ENCODE measurements at regions not wholly inside any gene's neighbourhood (a gene's known extent, or its start where the extent isn't known, plus 50 kb on each side); places are given as distances from the start of the nearest gene placed in this dataset.

GRCh38 chr20:47872341-47872740 lies 87.1 kb upstream of the SULF2 start:
- no peak overlapping the region for H3K27ac ChIP-seq (replicated peaks in 1 of 4)

GRCh38 chr20:47870475-47870874 lies 85.2 kb upstream of the SULF2 start:
- Histone ChIP-seq H3K27ac (replicated peaks in 1 of 4) (no peak overlapping the region), H3K9me3 (no peaks in the 10 kb centered on the region), H3K4me3 (no peak overlapping the region), H3K36me3 (no peaks in the 10 kb centered on the region), H3K4me1 (peaks cover 0 to 5% (median under 1%) of the 10 kb centered on the region in 4 donors), H3K27me3 (no peaks in the 10 kb centered on the region)
- intact Hi-C loops (cut with DNase I): no loop called here
- WGBS: 94% methylated on average over 2 of the region's 2 CpGs
- TF ChIP-seq EP300 (IDR thresholded peaks at IDR 0.05): no peak
- TF ChIP-seq POLR2AphosphoS5 (IDR thresholded peaks at IDR 0.05): no peak
- TF ChIP-seq CTCF (IDR thresholded peaks at IDR 0.05): no peak
- TF ChIP-seq POLR2A (IDR thresholded peaks at IDR 0.05; ENCODE audit: low read depth): no peak
- no peak for DNase-seq (ENCODE audit: extremely low spot score)

More at GRCh38 chr20:47872341-47872740, 87.1 kb upstream of the SULF2 start:
- no peaks in the 10 kb centered on the region for H3K27me3 ChIP-seq
- intact Hi-C loops (cut with DNase I): no loop called here
- peaks cover 0 to 7% (median 2%) of the 10 kb centered on the region in 4 donors for H3K4me1 ChIP-seq
- no peak for DNase-seq (ENCODE audit: extremely low spot score)
- no peaks in the 10 kb centered on the region for H3K9me3 ChIP-seq
- 77% methylated on average over 9 of the region's 9 CpGs for WGBS
- H3K4me3 ChIP-seq: no peak overlapping the region
- no peaks in the 10 kb centered on the region for H3K36me3 ChIP-seq
- no peak for TF ChIP-seq CTCF (IDR thresholded peaks at IDR 0.05)
- TF ChIP-seq POLR2AphosphoS5 (IDR thresholded peaks at IDR 0.05): no peak
- TF ChIP-seq POLR2A (IDR thresholded peaks at IDR 0.05; ENCODE audit: low read depth): no peak
- no peak for TF ChIP-seq EP300 (IDR thresholded peaks at IDR 0.05)

- 88% methylated on average over 7 of the region's 14 CpGs for WGBS
- DNase-seq (ENCODE audit: extremely low spot score): no peak
- intact Hi-C loops (cut with DNase I): no loop called here
- Histone ChIP-seq H3K4me3 (no peak overlapping the region), H3K9me3 (no peaks in the 10 kb centered on the region), H3K4me1 (no peaks in the 10 kb centered on the region), H3K36me3 (no peaks in the 10 kb centered on the region), H3K27me3 (no peaks in the 10 kb centered on the region), H3K27ac (replicated peaks in 1 of 4) (no peak overlapping the region)
- TF ChIP-seq CTCF (IDR thresholded peaks at IDR 0.05) (no peak), POLR2AphosphoS5 (IDR thresholded peaks at IDR 0.05) (no peak), EP300 (IDR thresholded peaks at IDR 0.05) (no peak), POLR2A (IDR thresholded peaks at IDR 0.05; ENCODE audit: low read depth) (no peak)
Measured at GRCh38 chr20:47868744-47869143, 83.5 kb upstream of the SULF2 start.

GRCh38 chr20:47868236-47868635 lies 83.0 kb upstream of the SULF2 start:
- TF ChIP-seq POLR2AphosphoS5 (IDR thresholded peaks at IDR 0.05) (no peak), CTCF (IDR thresholded peaks at IDR 0.05) (no peak), POLR2A (IDR thresholded peaks at IDR 0.05; ENCODE audit: low read depth) (no peak), EP300 (IDR thresholded peaks at IDR 0.05) (no peak)
- no peaks in the 10 kb centered on the region for H3K27me3 ChIP-seq
- DNase-seq (ENCODE audit: extremely low spot score): no peak
- H3K4me1 ChIP-seq: no peaks in the 10 kb centered on the region
- intact Hi-C loops (cut with DNase I): no loop called here
- WGBS: 93% methylated on average over 11 of the region's 11 CpGs
- no peaks in the 10 kb centered on the region for H3K36me3 ChIP-seq
- no peaks in the 10 kb centered on the region for H3K9me3 ChIP-seq
- H3K4me3 ChIP-seq: no peak overlapping the region
- no peak overlapping the region for H3K27ac ChIP-seq (replicated peaks in 1 of 4)

- 82% methylated on average over 12 of the region's 15 CpGs for WGBS
- intact Hi-C loops (cut with DNase I): no loop called here
- H3K27ac ChIP-seq (replicated peaks in 1 of 4): no peak overlapping the region
- no peaks in the 10 kb centered on the region for H3K4me1 ChIP-seq
- H3K9me3 ChIP-seq: peaks cover 0 to 3% (median 0%) of the 10 kb centered on the region in 4 donors
- no peaks in the 10 kb centered on the region for H3K27me3 ChIP-seq
- no peak for DNase-seq (ENCODE audit: extremely low spot score)
- H3K36me3 ChIP-seq: no peaks in the 10 kb centered on the region
- no peak overlapping the region for H3K4me3 ChIP-seq
- TF ChIP-seq POLR2A (IDR thresholded peaks at IDR 0.05; ENCODE audit: low read depth): no peak
- no peak for TF ChIP-seq POLR2AphosphoS5 (IDR thresholded peaks at IDR 0.05)
Measured at GRCh38 chr20:47867831-47868230, 82.5 kb upstream of the SULF2 start.
